Gastroesophageal sphincter (tissue), 3 donors: ENCODE measurements at regions not wholly inside any gene's neighbourhood (a gene's known extent, or its start where the extent isn't known, plus 50 kb on each side); places are given as distances from the start of the nearest gene placed in this dataset.

Source experiments
- EP300 ChIP-seq: sonication (generic); formaldehyde crosslinking; IDR thresholded peaks from one replicate; pipeline ENCODE4 v1.6.1; 2017; ENCODE audit warnings: antibody characterized with exemption, mild to moderate bottlenecking
- POLR2AphosphoS5 ChIP-seq: sonication (generic); formaldehyde crosslinking; IDR thresholded peaks from one replicate; pipeline ENCODE4 v1.6.1; 2017; ENCODE audit warnings: antibody characterized with exemption
- TF ChIP-seq, protein P1 (sequence below), 4 experiments: fragments of 200-600 bp in 2 of 4; fragments of 450-650 bp in 2 of 4; sonication (generic) in 1 of 4; IDR thresholded peaks; one replicate each; pipeline ENCODE4 v1.5.1; 2017 to 2019; ENCODE audit warnings: antibody characterized with exemption in 4 of 4, mild to moderate bottlenecking in 2 of 4, moderate library complexity in 2 of 4

DNA sequence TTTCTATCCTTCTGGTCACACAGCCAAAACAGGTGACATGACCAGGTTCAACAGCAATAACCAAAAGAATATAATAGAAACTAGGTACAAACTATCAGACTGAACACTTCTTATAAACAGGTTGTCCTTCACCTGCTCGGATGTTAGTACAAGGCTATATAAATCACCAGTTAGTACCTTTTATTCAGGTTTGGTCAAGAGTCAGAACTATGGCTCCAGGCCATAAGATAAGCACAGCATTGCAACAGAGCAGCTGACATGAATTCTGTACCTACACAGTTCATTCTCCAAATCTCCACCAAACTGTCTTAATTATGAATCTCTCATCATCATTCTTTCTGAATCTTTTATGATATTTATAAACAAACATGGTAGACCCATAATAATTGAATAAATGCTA is 123.9 kb downstream of the DIO2 start:
- TF ChIP-seq POLR2AphosphoS5 (no peak), EP300 (no peak)
- TF ChIP-seq, protein P1, sequence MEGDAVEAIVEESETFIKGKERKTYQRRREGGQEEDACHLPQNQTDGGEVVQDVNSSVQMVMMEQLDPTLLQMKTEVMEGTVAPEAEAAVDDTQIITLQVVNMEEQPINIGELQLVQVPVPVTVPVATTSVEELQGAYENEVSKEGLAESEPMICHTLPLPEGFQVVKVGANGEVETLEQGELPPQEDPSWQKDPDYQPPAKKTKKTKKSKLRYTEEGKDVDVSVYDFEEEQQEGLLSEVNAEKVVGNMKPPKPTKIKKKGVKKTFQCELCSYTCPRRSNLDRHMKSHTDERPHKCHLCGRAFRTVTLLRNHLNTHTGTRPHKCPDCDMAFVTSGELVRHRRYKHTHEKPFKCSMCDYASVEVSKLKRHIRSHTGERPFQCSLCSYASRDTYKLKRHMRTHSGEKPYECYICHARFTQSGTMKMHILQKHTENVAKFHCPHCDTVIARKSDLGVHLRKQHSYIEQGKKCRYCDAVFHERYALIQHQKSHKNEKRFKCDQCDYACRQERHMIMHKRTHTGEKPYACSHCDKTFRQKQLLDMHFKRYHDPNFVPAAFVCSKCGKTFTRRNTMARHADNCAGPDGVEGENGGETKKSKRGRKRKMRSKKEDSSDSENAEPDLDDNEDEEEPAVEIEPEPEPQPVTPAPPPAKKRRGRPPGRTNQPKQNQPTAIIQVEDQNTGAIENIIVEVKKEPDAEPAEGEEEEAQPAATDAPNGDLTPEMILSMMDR (IDR thresholded peaks at IDR 0.05) = no peak
